GM12892 (cell line): ENCODE measurements at regions not wholly inside any gene's neighbourhood (a gene's known extent, or its start where the extent isn't known, plus 50 kb on each side); places are given as distances from the start of the nearest gene placed in this dataset.
"Not testable (repeated sequence)": the region's sequence is repeated elsewhere in the genome, so short reads cannot be mapped to it uniquely, and the experiment has no call there.

ENCODE experiments used
- DNase-seq: peaks from one replicate; pipeline ENCODE4 v3.0.0; 2011; ENCODE audit not compliant: insufficient read length
- FAIRE-seq: peaks from 2 replicates; lab custom pipeline; 2011; peaks lifted over from hg19 to GRCh38; lab: Jason Lieb, UNC
- POLR2A ChIP-seq: IDR thresholded peaks from 2 replicates; pipeline ENCODE4 v1.6.1; 2011; ENCODE audit warnings: low read depth, low read length, control low read depth
- POLR2AphosphoS5 ChIP-seq: IDR thresholded peaks from 2 replicates; pipeline ENCODE4 v1.6.1; 2011; ENCODE audit warnings: low read depth, low read length, control low read depth
- TAF1 ChIP-seq: IDR thresholded peaks from 2 replicates; pipeline ENCODE4 v1.6.1; 2011; ENCODE audit warnings: low read depth, mild to moderate bottlenecking, control low read depth, low read length, borderline replicate concordance

DNA sequence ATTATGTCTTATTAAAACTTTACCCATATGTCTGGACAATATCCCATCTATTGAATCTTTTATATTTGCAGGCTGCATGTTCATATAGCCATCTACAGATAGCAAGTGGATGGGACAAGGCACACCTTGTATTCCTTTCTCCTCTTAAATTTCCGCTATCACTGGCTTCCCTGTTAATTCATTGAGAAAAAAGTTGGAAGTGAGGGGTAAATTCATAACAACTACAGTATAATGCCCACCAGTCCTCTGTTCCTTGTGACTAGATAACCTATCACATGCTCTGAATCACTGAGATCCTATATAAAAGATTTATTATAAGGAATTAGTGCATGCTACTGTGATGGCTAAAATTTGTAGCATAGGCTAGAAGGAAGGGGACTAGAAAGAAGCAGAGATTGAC lies 1005.8 kb upstream of the ATXN8OS start:
- no peak for TF ChIP-seq TAF1
- TF ChIP-seq POLR2AphosphoS5, result no peak
- no peak for TF ChIP-seq POLR2A
- DNase-seq (no peak), FAIRE-seq (no peak)

DNA sequence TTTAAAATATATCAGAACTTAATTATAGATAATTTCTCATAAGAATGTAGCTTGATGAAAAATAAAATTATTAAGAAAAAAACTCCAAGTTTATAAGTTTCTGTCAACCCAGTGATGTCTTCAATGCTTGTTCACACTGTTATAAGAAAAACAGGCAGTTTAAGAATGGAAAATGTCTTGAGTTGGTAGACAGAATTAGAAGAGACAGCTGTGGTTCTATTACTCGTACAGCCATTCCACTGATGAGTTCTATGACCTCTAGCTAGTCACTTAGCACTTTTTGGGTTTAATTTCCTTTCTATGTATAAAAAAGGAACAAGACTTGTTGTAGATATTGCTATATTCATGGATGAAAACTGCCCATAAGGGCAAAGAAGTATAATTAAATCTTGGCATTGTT lies 1013.1 kb upstream of the ATXN8OS start:
- DNase-seq (no peak), FAIRE-seq (no peak)
- TF ChIP-seq POLR2AphosphoS5 (no peak), POLR2A (no peak), TAF1 (no peak)

DNA sequence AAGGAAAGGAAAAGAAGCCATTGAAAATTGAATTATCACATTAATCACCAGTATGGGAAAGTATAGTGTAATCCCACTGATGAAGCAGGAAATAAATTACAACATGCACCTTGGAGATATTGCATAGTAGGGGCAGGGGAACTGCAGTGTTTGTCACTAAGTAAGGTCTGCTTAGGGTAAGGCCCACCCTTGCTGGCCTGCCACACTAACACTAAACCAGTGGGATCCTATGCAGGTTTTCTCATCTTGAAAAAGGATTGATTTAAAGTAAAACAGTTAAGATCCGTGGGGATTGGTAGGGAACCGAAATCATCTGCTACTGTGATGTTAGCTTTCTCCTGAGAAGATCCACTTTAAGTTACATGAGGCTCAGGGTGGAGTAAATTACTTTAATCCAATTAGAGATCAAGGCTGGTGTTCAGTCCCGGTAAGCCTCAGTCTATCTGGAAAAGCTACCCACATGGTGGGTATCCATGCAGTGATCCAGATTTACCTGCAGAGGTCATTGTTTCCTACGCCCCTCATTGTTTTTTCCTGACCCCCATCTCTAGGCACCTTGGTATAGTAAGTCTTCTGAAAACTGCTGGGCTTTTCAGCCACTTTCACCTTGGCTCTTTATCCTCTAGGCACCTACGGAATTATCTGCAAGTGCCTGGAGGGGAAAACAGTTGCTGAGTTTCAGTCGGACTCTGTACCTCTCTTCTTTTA lies 1014.9 kb upstream of the ATXN8OS start:
- DNase-seq (no peak), FAIRE-seq (no peak)
- no peak for TF ChIP-seq TAF1
- no peak for TF ChIP-seq POLR2AphosphoS5
- no peak for TF ChIP-seq POLR2A

DNA sequence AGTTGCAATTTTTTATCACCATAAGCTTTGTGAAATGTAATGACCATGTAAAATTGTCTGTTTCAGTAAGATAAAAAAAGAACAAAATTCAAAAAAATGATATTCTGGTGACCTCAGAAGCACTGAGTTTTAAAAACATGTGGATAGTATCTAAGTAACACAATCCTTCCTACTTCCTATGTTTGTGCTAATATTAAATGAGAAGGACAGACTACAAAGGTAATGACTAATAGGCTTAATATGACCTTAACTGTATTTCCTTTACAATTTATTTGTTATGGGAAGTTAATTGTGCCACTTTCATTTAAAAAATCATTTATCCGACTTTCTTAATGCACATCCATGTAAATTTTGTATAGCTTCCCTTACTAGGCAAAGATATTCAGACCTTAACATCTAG lies 1030.4 kb upstream of the ATXN8OS start:
- DNase-seq (no peak), FAIRE-seq (no peak)
- TF ChIP-seq POLR2AphosphoS5 (no peak), TAF1 (no peak), POLR2A (no peak)

DNA sequence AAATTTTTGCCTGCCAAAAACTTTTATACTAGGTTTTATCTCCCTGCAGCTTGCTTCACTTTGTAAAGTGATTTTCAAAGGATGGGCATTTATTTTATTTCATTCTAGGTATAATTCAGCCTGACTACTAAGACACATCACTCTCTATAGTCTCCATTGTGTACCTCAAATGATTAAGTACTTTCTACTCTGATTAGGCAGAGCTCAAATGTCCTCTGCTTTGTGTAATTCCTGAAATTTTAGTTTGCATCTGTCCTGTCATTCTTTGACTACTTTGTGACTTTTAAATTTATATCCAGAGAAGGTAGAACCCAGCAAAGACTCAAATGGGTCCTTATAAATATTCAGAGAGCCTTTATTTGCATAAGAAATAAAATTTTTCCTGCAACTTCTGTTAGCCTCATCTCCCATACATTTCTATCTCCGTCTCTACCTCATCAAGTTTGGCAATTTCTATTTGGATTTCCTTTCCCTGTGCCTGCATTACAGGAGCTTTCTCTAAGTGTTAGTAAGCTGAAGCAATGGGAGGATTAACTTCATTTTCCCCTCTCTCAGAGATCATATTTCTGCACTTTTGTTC lies 1038.0 kb upstream of the ATXN8OS start:
- TF ChIP-seq POLR2A, result no peak
- TF ChIP-seq TAF1, result no peak
- TF ChIP-seq POLR2AphosphoS5, result no peak
- no peak for DNase-seq
- FAIRE-seq, result no peak

DNA sequence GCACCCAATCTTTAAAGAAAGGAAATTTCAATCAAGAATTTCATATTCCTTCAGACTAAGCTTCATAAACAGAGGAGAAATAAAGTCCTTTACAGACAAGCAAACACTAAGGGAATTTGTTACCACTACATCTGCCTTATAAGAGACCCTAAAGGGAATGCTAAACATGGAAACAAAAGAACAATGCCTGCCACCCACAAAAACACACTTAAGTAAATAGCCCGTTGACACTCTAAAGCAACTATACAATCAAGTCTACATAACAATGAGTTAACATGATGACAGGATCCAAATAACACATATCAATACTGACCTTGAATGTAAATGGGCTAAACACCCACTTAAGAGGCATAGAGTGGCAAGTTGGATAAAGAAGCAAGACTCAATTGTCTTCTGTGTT lies 1056.9 kb upstream of the ATXN8OS start:
- no peak for DNase-seq
- FAIRE-seq, result no peak
- TF ChIP-seq TAF1, result no peak
- no peak for TF ChIP-seq POLR2AphosphoS5
- TF ChIP-seq POLR2A, result no peak

DNA sequence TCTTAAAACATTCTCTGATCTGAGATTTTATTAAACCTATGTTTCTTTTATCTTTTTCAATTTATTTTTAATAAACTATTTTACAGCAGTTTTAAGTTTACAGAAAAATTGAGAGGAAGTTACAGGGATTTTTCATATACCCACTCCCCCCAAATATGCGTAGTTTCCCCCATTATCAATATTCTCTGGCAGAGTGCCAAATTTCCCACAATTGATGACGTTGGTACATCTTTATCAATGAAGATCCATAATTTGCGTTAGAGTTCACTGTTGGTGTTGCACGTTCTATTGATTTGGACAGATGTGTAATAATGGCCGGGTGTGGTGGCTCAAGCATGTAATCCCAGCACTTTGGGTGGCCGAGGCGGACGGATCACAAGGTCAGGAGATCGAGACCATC lies 1063.0 kb upstream of the ATXN8OS start:
- FAIRE-seq (no peak), DNase-seq (no peak)
- TF ChIP-seq TAF1 (no peak), POLR2AphosphoS5 (no peak), POLR2A (no peak)

DNA sequence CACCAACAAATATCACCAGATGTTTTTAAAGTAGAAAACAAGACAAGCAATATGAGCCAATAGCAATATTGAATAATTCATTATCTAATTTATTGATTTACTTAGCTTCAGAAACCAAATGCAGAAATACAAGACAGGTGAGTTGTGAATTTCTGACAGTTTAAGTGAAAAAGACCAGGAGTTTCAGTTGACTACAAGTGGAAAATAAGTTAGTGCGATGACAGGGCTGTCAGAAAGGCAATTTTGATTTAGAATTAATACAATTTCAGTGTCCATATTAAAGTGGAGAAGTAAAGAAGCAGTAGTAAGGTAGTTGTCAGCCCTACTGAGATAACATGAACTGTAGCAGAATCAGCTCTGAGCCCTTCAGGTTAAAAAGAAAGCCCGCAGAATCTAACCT lies 1066.7 kb upstream of the ATXN8OS start:
- no peak for FAIRE-seq
- TF ChIP-seq TAF1, result no peak
- no peak for TF ChIP-seq POLR2A
- TF ChIP-seq POLR2AphosphoS5, result no peak
- no peak for DNase-seq

DNA sequence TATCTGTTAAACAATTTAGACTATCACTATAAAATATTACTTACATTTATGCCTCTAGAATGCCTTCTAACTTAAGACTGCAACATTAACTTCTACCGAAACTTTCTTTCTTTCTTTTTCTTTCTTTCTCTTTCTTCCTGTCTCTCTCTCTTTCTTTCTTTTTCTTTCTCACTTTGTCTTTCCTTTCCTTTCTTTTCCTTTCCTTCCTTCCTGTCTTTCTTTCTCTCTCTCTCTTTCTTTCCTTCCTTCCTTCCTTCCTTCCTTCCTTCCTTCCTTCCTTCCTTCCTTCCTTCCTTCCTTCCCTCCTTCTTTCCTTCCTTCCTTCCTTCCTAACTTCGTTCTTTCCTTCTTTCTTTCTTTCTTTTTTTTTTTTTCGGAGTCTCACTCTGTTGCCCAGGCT lies 1071.9 kb upstream of the ATXN8OS start:
- no peak for TF ChIP-seq POLR2AphosphoS5
- TF ChIP-seq TAF1, result no peak
- no peak for TF ChIP-seq POLR2A
- DNase-seq, result no peak
- no peak for FAIRE-seq

DNA sequence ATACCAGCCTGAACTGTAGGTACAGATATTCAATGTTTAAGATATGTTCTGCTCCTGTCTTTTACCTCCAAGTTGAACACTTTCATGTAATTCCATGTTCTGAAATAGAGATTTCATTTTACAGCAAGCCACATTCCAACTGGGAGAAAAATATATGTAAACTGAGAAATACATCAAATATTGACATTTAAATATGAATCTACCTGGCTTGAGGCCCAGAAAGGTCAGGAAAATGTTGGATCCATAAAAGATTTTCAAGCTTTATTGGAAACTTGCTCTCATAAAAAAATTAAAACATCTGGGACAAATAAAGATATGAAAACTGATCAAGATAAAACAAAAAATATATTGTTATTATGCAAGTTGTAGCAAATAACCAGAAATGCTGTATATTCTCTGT lies 1078.7 kb upstream of the ATXN8OS start:
- DNase-seq (no peak), FAIRE-seq (no peak)
- no peak for TF ChIP-seq TAF1
- TF ChIP-seq POLR2A, result no peak
- no peak for TF ChIP-seq POLR2AphosphoS5

DNA sequence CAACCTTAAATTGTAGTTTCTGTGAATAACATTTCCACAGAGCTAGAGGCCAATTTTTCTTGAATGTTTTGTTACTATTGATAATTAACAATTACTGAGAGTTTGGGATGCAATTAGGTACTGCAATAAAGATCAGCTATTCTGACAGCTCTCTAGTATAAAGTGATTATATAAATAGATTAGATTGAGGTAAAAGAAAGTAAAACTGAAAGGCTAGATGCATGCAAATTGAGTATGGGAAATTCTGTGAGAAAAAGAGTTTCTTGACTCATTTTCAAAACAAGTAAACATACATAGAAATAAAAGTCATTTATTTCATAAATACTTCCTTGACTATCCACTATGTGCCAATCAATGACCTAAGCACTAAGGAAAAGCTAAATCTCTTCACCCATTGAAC lies 1087.5 kb upstream of the ATXN8OS start:
- FAIRE-seq (no peak), DNase-seq (no peak)
- TF ChIP-seq TAF1 (no peak), POLR2A (no peak), POLR2AphosphoS5 (no peak)

DNA sequence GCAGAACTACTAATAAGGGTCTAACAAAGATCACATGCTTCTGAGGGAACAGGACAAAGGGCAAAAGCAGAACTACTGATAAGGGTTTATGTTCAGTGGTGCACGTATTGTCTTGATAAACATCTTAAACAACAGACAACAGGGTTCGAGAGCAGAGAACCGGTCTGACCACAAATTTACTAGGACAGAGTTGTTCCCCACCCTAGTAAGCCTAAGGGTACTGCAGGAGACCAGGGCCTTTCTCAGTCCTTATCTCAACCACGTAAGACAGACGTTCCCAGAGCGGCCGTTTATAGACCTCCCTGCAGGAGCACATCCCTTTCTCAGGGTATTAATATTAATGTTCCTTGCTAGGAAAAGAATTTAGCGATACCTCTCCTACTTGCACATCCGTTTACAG lies 1089.5 kb upstream of the ATXN8OS start:
- not testable (repeated sequence) for FAIRE-seq, DNase-seq
